ENCODE measurements at regions not wholly inside any gene's neighbourhood (a gene's known extent, or its start where the extent isn't known, plus 50 kb on each side); places are given as distances from the start of the nearest gene placed in this dataset.

- DNase-seq (ENCODE audit: insufficient read length, low spot score), result no peak
- FAIRE-seq, result no peak
Measured at GRCh38 chr10:128599030-128599429, 472.8 kb upstream of the MKI67 start.

- FAIRE-seq (no peak), DNase-seq (ENCODE audit: insufficient read length, low spot score) (no peak)
Measured at GRCh38 chr10:128599538-128599937, 473.3 kb upstream of the MKI67 start.

- FAIRE-seq (no peak), DNase-seq (ENCODE audit: insufficient read length, low spot score) (no peak)
Measured at GRCh38 chr10:128602183-128602582, 476.0 kb upstream of the MKI67 start.

GRCh38 chr10:128604025-128604424 is 477.8 kb upstream of the MKI67 start:
- DNase-seq (ENCODE audit: insufficient read length, low spot score) (no peak), FAIRE-seq (no peak)

- DNase-seq (ENCODE audit: insufficient read length, low spot score), result no peak
- FAIRE-seq, result no peak
Measured at GRCh38 chr10:128605180-128605579, 479.0 kb upstream of the MKI67 start.

- DNase-seq (ENCODE audit: insufficient read length, low spot score) (no peak), FAIRE-seq (no peak)
Measured at GRCh38 chr10:128606055-128606454, 479.8 kb upstream of the MKI67 start.

- FAIRE-seq, result no peak
- DNase-seq (ENCODE audit: insufficient read length, low spot score), result no peak
Measured at GRCh38 chr10:128608791-128609190, 482.6 kb upstream of the MKI67 start.

- no peak for DNase-seq (ENCODE audit: insufficient read length, low spot score)
- no peak for FAIRE-seq
Measured at GRCh38 chr10:128609460-128609859, 483.2 kb upstream of the MKI67 start.

GRCh38 chr10:128610113-128610512 is 483.9 kb upstream of the MKI67 start:
- no peak for FAIRE-seq
- no peak for DNase-seq (ENCODE audit: insufficient read length, low spot score)

- no peak for FAIRE-seq
- DNase-seq (ENCODE audit: insufficient read length, low spot score), result no peak
Measured at GRCh38 chr10:128612195-128612594, 486.0 kb upstream of the MKI67 start.

- no peak for FAIRE-seq
- DNase-seq (ENCODE audit: insufficient read length, low spot score), result no peak
Measured at GRCh38 chr10:128612631-128613030, 486.4 kb upstream of the MKI67 start.

- FAIRE-seq (no peak), DNase-seq (ENCODE audit: insufficient read length, low spot score) (no peak)
Measured at GRCh38 chr10:128614016-128614605, 487.9 kb upstream of the MKI67 start.

- no peak for DNase-seq (ENCODE audit: insufficient read length, low spot score)
- no peak for FAIRE-seq
Measured at GRCh38 chr10:128614802-128615553, 488.8 kb upstream of the MKI67 start.

- FAIRE-seq (no peak), DNase-seq (ENCODE audit: insufficient read length, low spot score) (no peak)
Measured at GRCh38 chr10:128617532-128617931, 491.3 kb upstream of the MKI67 start.

- DNase-seq (ENCODE audit: insufficient read length, low spot score) (no peak), FAIRE-seq (no peak)
Measured at GRCh38 chr10:128622706-128623105, 496.5 kb upstream of the MKI67 start.

GRCh38 chr10:128623776-128624175 is 497.6 kb upstream of the MKI67 start:
- no peak for FAIRE-seq
- DNase-seq (ENCODE audit: insufficient read length, low spot score), result no peak

- FAIRE-seq (no peak), DNase-seq (ENCODE audit: insufficient read length, low spot score) (no peak)
Measured at GRCh38 chr10:128624656-128625530, 498.7 kb upstream of the MKI67 start.

- DNase-seq (ENCODE audit: insufficient read length, low spot score), result no peak
Measured at GRCh38 chr10:128625926-128626325, 499.7 kb upstream of the MKI67 start.

GRCh38 chr10:128626397-128627000 is 500.3 kb upstream of the MKI67 start:
- FAIRE-seq (no peak), DNase-seq (ENCODE audit: insufficient read length, low spot score) (no peak)

More at GRCh38 chr10:128625926-128626325, 499.7 kb upstream of the MKI67 start:
- no peak for FAIRE-seq

- no peak for FAIRE-seq
- DNase-seq (ENCODE audit: insufficient read length, low spot score), result no peak
Measured at GRCh38 chr10:128627811-128628210, 501.6 kb upstream of the MKI67 start.

GRCh38 chr10:128628252-128628651 is 502.0 kb upstream of the MKI67 start:
- no peak for FAIRE-seq
- no peak for DNase-seq (ENCODE audit: insufficient read length, low spot score)
